ENCODE measurements at regions not wholly inside any gene's neighbourhood (a gene's known extent, or its start where the extent isn't known, plus 50 kb on each side); places are given as distances from the start of the nearest gene placed in this dataset.
A peak's percentile ranks its signal among the peaks of the same experiment; 100 is the strongest.
"Not testable (repeated sequence)": the region's sequence is repeated elsewhere in the genome, so short reads cannot be mapped to it uniquely, and the experiment has no call there.

DNA sequence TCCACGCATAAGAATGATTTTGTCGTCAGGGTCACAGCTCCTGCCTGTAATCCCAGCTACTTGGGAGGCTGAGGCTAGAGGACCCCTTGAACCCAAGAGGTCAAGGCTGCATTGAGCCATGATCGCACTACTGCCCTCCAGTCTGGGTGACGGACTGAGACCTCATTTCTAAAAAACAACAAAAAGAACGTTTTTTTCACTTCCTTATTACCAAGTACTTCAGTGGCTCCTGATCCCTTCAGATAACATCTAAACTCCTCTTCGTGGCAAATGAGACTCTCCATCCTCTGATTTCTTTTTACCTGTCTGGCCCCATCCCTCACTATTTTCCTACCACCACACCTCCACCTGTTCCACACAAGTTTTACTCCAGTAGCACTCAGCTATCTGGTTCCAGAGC is 105.4 kb upstream of the TLK1 start:
- Histone ChIP-seq H3K27me3 (ENCODE audit: control insufficient read depth, insufficient read depth, low read length, poor library complexity, severe bottlenecking) (no peaks in the 10 kb centered on the region), H3K9me3 (ENCODE audit: control insufficient read depth, low read length) (no peaks in the 10 kb centered on the region), H3K27ac (ENCODE audit: low read depth, low read length) (no peak overlapping the region), H3K4me1 (ENCODE audit: control insufficient read depth, insufficient read depth, low read length) (peaks cover 6% of the 10 kb centered on the region), H3K36me3 (ENCODE audit: control insufficient read depth, insufficient read depth, low read length) (no peaks in the 10 kb centered on the region), H3K4me3 (ENCODE audit: low read length) (no peak overlapping the region), H3K9ac (ENCODE audit: extremely low read depth, low read length, poor library complexity, severe bottlenecking) (no peak overlapping the region)
- Mint-ChIP-seq H3K27ac (no peak overlapping the region), H3K9me3 (no peaks in the 10 kb centered on the region), H3K36me3 (ENCODE audit: low read depth) (no peaks in the 10 kb centered on the region), H3K27me3 (ENCODE audit: insufficient read depth) (no peaks in the 10 kb centered on the region), H3K4me3 (no peak overlapping the region), H3K4me1 (peaks cover 24% of the 10 kb centered on the region)
- no peak for TF ChIP-seq CTCF (conservative IDR thresholded peaks at IDR 0.05)
- no peak for DNase-seq
- WGBS, 2 experiments (ENCODE audit: insufficient coverage in 1 of 2, insufficient read length in 1 of 2): 89 to 91% methylated on average over 6 of the region's 6 CpGs

- not testable (repeated sequence) for H3K27me3 Mint-ChIP-seq (ENCODE audit: insufficient read depth); H3K4me3 Mint-ChIP-seq
- 93 to 100% methylated on average over 2 of the region's 2 CpGs for WGBS, 2 experiments (ENCODE audit: insufficient coverage in 1 of 2, insufficient read length in 1 of 2)
Observed at GRCh38 chr2:171261529-171261928, 100.8 kb upstream of the TLK1 start.

DNA sequence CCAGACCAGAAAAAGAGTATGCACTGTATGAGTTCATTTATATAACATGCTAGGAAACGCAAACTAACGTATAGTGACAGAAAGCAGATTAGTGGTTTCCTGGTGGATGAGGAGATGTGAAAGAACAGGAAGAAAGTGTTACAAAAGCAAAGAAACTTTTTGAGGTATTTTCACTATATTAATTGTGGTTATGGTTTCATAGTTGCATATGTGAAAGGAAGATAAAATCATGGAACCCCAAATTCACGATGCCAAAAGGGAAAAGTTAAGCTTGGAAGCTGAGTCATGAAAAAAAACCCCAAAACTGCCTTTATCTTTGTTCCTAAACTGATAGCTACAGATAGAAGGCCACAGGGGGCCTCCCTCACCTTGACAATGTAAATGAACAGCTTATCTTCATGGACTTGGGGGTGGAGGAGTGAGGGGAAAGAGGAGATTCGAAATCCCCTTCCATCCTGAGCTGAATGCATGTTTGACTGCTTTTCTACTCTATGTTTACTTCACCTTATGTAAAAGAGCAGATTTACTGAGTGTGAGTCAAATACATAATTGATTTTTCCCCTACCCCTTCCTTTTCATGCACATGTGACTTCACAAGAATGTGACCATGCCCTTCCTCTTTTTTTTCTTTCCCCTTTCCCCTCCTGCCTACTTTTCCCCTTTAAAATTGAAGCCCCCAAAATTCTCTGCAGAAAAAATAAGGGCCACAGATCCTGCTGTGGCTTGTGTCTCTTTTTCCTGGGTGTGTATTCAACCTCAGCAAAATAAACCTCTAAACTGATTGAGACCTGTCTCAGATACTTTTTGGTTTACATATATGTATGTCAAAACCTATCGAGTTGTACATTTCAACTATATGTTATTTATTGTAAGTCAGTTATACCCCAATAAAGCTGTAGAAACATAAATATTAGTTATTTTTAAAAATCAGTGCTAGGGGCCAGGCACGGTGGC is 100.1 kb upstream of the TLK1 start:
- Histone ChIP-seq H3K9me3 (ENCODE audit: control insufficient read depth, low read length) (no peaks in the 10 kb centered on the region), H3K36me3 (ENCODE audit: control insufficient read depth, insufficient read depth, low read length) (no peaks in the 10 kb centered on the region), H3K27ac (ENCODE audit: low read depth, low read length) (no peak overlapping the region), H3K4me1 (ENCODE audit: control insufficient read depth, insufficient read depth, low read length) (peaks cover 6% of the 10 kb centered on the region), H3K27me3 (ENCODE audit: control insufficient read depth, insufficient read depth, low read length, poor library complexity, severe bottlenecking) (no peaks in the 10 kb centered on the region), H3K9ac (ENCODE audit: extremely low read depth, low read length, poor library complexity, severe bottlenecking) (no peak overlapping the region), H3K4me3 (ENCODE audit: low read length) (peak overlapping the region; percentile 58)
- Mint-ChIP-seq H3K27me3 (ENCODE audit: insufficient read depth) (no peaks in the 10 kb centered on the region), H3K27ac (peak overlapping the region; percentile 92), H3K36me3 (ENCODE audit: low read depth) (no peaks in the 10 kb centered on the region), H3K4me1 (peaks cover 38% of the 10 kb centered on the region), H3K4me3 (peak overlapping the region; percentile 12), H3K9me3 (peaks cover 15% of the 10 kb centered on the region)
- WGBS, 2 experiments (ENCODE audit: insufficient coverage in 1 of 2, insufficient read length in 1 of 2): 36 to 61% methylated on average over 4 to 5 of the region's 6 CpGs
- DNase-seq: peak; percentile 89
- no peak for TF ChIP-seq CTCF (conservative IDR thresholded peaks at IDR 0.05)

More at GRCh38 chr2:171261529-171261928, 100.8 kb upstream of the TLK1 start:
- H3K27ac ChIP-seq (ENCODE audit: low read depth, low read length): peak overlapping the region; percentile 78
- H3K4me3 ChIP-seq (ENCODE audit: low read length); H3K27me3 ChIP-seq (ENCODE audit: control insufficient read depth, insufficient read depth, low read length, poor library complexity, severe bottlenecking); H3K36me3 Mint-ChIP-seq (ENCODE audit: low read depth); H3K9me3 ChIP-seq (ENCODE audit: control insufficient read depth, low read length); H3K9ac ChIP-seq (ENCODE audit: extremely low read depth, low read length, poor library complexity, severe bottlenecking); DNase-seq; H3K4me1 ChIP-seq (ENCODE audit: control insufficient read depth, insufficient read depth, low read length); H3K36me3 ChIP-seq (ENCODE audit: control insufficient read depth, insufficient read depth, low read length): not testable (repeated sequence)
- H3K4me1 Mint-ChIP-seq: peaks cover 33% of the 10 kb centered on the region
- H3K27ac Mint-ChIP-seq: peak overlapping the region; percentile 90
- H3K9me3 Mint-ChIP-seq: peaks cover 13% of the 10 kb centered on the region

Measured in endodermal cell (in vitro differentiated cells).